ENCODE measurements at regions not wholly inside any gene's neighbourhood (a gene's known extent, or its start where the extent isn't known, plus 50 kb on each side); places are given as distances from the start of the nearest gene placed in this dataset.

GRCh38 chr2:12397854-12398253 lies 318.9 kb upstream of the TRIB2 start:
- peaks cover 4% of the 10 kb centered on the region for H3K27me3 ChIP-seq (replicated peaks; ENCODE audit: control insufficient read depth, insufficient read depth, low read length)
- no peaks in the 10 kb centered on the region for H3K36me3 ChIP-seq (ENCODE audit: control insufficient read depth, insufficient read depth, low read length, severe bottlenecking)
- H3K9me3 ChIP-seq (ENCODE audit: control insufficient read depth, low read length) = peaks cover 5% of the 10 kb centered on the region
- DNase-seq (ENCODE audit: low read depth) = no peak
- no peak overlapping the region for H3K9ac ChIP-seq (ENCODE audit: low read length)
- H3K4me3 ChIP-seq (ENCODE audit: low read length) = no peak overlapping the region
- H3K4me1 ChIP-seq (ENCODE audit: control insufficient read depth, insufficient read depth, low read length) = no peaks in the 10 kb centered on the region

DNA sequence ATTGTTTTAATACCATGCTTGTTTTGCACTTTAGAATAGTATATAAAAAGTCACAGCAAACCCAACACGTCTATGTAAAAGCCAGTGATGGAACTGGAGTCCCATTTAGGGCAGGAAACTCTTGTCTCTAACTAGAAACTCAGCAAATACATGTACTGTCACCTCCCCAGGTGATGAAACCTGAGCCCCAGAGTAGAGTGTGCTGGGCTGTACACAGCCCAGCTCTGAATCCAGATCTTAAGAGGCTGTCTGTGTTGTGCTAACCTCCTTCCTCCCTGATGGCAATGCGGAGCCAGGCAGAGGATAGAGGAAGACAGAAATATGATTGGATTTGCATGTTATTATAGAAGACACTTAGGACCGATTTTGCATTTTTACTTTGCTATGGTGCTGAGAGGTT lies 317.5 kb upstream of the TRIB2 start:
- peaks cover 4% of the 10 kb centered on the region for H3K27me3 ChIP-seq (replicated peaks; ENCODE audit: control insufficient read depth, insufficient read depth, low read length)
- H3K36me3 ChIP-seq (ENCODE audit: control insufficient read depth, insufficient read depth, low read length, severe bottlenecking) = no peaks in the 10 kb centered on the region
- no peak overlapping the region for H3K4me3 ChIP-seq (ENCODE audit: low read length)
- DNase-seq (ENCODE audit: low read depth) = no peak
- no peak overlapping the region for H3K9ac ChIP-seq (ENCODE audit: low read length)
- peaks cover 7% of the 10 kb centered on the region for H3K9me3 ChIP-seq (ENCODE audit: control insufficient read depth, low read length)
- H3K4me1 ChIP-seq (ENCODE audit: control insufficient read depth, insufficient read depth, low read length) = no peaks in the 10 kb centered on the region

- Histone ChIP-seq H3K9me3 (ENCODE audit: control insufficient read depth, low read length) (peaks cover 7% of the 10 kb centered on the region), H3K36me3 (ENCODE audit: control insufficient read depth, insufficient read depth, low read length, severe bottlenecking) (no peaks in the 10 kb centered on the region), H3K9ac (ENCODE audit: low read length) (no peak overlapping the region), H3K4me3 (ENCODE audit: low read length) (no peak overlapping the region), H3K27me3 (replicated peaks; ENCODE audit: control insufficient read depth, insufficient read depth, low read length) (peaks cover 4% of the 10 kb centered on the region), H3K4me1 (ENCODE audit: control insufficient read depth, insufficient read depth, low read length) (no peaks in the 10 kb centered on the region)
- DNase-seq (ENCODE audit: low read depth) = no peak
Observed at GRCh38 chr2:12400543-12400942, 316.2 kb upstream of the TRIB2 start.

- DNase-seq (ENCODE audit: low read depth) = no peak
- Histone ChIP-seq H3K36me3 (ENCODE audit: control insufficient read depth, insufficient read depth, low read length, severe bottlenecking) (no peaks in the 10 kb centered on the region), H3K9me3 (ENCODE audit: control insufficient read depth, low read length) (peaks cover 7% of the 10 kb centered on the region), H3K9ac (ENCODE audit: low read length) (no peak overlapping the region), H3K4me1 (ENCODE audit: control insufficient read depth, insufficient read depth, low read length) (no peaks in the 10 kb centered on the region), H3K27me3 (replicated peaks; ENCODE audit: control insufficient read depth, insufficient read depth, low read length) (no peaks in the 10 kb centered on the region), H3K4me3 (ENCODE audit: low read length) (no peak overlapping the region)
Observed at GRCh38 chr2:12402440-12403139, 314.1 kb upstream of the TRIB2 start.

GRCh38 chr2:12404497-12404896 lies 312.2 kb upstream of the TRIB2 start:
- no peak for DNase-seq (ENCODE audit: low read depth)
- peaks cover 7% of the 10 kb centered on the region for H3K9me3 ChIP-seq (ENCODE audit: control insufficient read depth, low read length)

GRCh38 chr2:12407160-12407559 lies 309.6 kb upstream of the TRIB2 start:
- no peaks in the 10 kb centered on the region for H3K27me3 ChIP-seq (replicated peaks; ENCODE audit: control insufficient read depth, insufficient read depth, low read length)
- no peaks in the 10 kb centered on the region for H3K4me1 ChIP-seq (ENCODE audit: control insufficient read depth, insufficient read depth, low read length)
- no peaks in the 10 kb centered on the region for H3K36me3 ChIP-seq (ENCODE audit: control insufficient read depth, insufficient read depth, low read length, severe bottlenecking)
- no peak for DNase-seq (ENCODE audit: low read depth)
- peaks cover 15% of the 10 kb centered on the region for H3K9me3 ChIP-seq (ENCODE audit: control insufficient read depth, low read length)
- no peak overlapping the region for H3K4me3 ChIP-seq (ENCODE audit: low read length)
- no peak overlapping the region for H3K9ac ChIP-seq (ENCODE audit: low read length)

More at GRCh38 chr2:12404497-12404896, 312.2 kb upstream of the TRIB2 start:
- no peaks in the 10 kb centered on the region for H3K36me3 ChIP-seq (ENCODE audit: control insufficient read depth, insufficient read depth, low read length, severe bottlenecking)
- H3K27me3 ChIP-seq (replicated peaks; ENCODE audit: control insufficient read depth, insufficient read depth, low read length) = no peaks in the 10 kb centered on the region
- H3K9ac ChIP-seq (ENCODE audit: low read length) = no peak overlapping the region
- no peaks in the 10 kb centered on the region for H3K4me1 ChIP-seq (ENCODE audit: control insufficient read depth, insufficient read depth, low read length)
- H3K4me3 ChIP-seq (ENCODE audit: low read length) = no peak overlapping the region

DNA sequence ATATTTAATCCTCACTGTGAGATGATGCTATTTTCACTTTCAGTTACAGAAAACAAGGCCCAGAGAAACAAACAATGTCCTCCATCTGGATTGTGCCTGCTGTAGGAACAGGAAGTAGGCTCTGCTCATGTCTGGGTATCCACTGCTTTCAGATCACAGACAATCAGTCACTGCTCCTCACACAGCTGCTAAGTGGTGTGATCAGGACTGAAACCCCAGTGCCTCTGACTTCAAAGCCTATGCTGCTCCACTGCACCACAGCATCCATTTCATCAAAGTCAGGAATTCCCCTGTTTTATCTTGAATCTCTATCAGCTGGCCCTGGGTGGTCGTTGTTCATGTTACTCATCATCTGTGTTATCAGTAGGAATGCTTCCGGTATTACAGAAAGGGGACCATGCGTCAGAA lies 303.8 kb upstream of the TRIB2 start:
- H3K36me3 ChIP-seq (ENCODE audit: control insufficient read depth, insufficient read depth, low read length, severe bottlenecking) = no peaks in the 10 kb centered on the region
- no peaks in the 10 kb centered on the region for H3K27me3 ChIP-seq (replicated peaks; ENCODE audit: control insufficient read depth, insufficient read depth, low read length)
- no peak for DNase-seq (ENCODE audit: low read depth)
- H3K4me3 ChIP-seq (ENCODE audit: low read length) = no peak overlapping the region
- peaks cover 9% of the 10 kb centered on the region for H3K9me3 ChIP-seq (ENCODE audit: control insufficient read depth, low read length)
- no peak overlapping the region for H3K9ac ChIP-seq (ENCODE audit: low read length)
- H3K4me1 ChIP-seq (ENCODE audit: control insufficient read depth, insufficient read depth, low read length) = peaks cover 6% of the 10 kb centered on the region

GRCh38 chr2:12415536-12415935 lies 301.2 kb upstream of the TRIB2 start:
- DNase-seq (ENCODE audit: low read depth) = no peak
- Histone ChIP-seq H3K27me3 (replicated peaks; ENCODE audit: control insufficient read depth, insufficient read depth, low read length) (no peaks in the 10 kb centered on the region), H3K9ac (ENCODE audit: low read length) (no peak overlapping the region), H3K36me3 (ENCODE audit: control insufficient read depth, insufficient read depth, low read length, severe bottlenecking) (no peaks in the 10 kb centered on the region), H3K4me3 (ENCODE audit: low read length) (no peak overlapping the region), H3K4me1 (ENCODE audit: control insufficient read depth, insufficient read depth, low read length) (peaks cover 6% of the 10 kb centered on the region), H3K9me3 (ENCODE audit: control insufficient read depth, low read length) (peaks cover 9% of the 10 kb centered on the region)

GRCh38 chr2:12416600-12416999 lies 300.1 kb upstream of the TRIB2 start:
- Histone ChIP-seq H3K27me3 (replicated peaks; ENCODE audit: control insufficient read depth, insufficient read depth, low read length) (no peaks in the 10 kb centered on the region), H3K4me1 (ENCODE audit: control insufficient read depth, insufficient read depth, low read length) (peaks cover 6% of the 10 kb centered on the region), H3K9me3 (ENCODE audit: control insufficient read depth, low read length) (peaks cover 3% of the 10 kb centered on the region), H3K4me3 (ENCODE audit: low read length) (no peak overlapping the region), H3K9ac (ENCODE audit: low read length) (no peak overlapping the region), H3K36me3 (ENCODE audit: control insufficient read depth, insufficient read depth, low read length, severe bottlenecking) (no peaks in the 10 kb centered on the region)
- DNase-seq (ENCODE audit: low read depth) = peak; percentile 79

DNA sequence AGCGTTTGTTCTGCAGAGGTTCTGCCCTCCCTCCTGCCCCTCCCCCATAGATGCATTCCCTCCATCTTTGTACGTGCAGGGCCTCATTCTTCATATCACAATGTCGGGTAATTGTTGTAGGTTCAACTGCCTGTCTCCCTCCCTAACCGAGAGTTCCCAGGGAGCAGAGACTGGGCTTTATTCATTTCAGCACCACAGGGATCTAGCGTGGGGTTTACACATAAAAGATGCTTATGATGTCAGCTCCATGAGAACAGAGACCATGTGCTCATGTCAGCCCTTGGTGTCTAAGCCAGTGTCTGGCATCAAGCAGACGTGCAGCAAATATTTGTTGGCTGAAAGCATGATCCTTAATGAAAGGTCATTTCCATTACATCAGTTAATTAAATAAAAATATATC lies 298.9 kb upstream of the TRIB2 start:
- peaks cover 6% of the 10 kb centered on the region for H3K4me1 ChIP-seq (ENCODE audit: control insufficient read depth, insufficient read depth, low read length)
- H3K27me3 ChIP-seq (replicated peaks; ENCODE audit: control insufficient read depth, insufficient read depth, low read length) = no peaks in the 10 kb centered on the region
- H3K9ac ChIP-seq (ENCODE audit: low read length) = no peak overlapping the region
- no peaks in the 10 kb centered on the region for H3K9me3 ChIP-seq (ENCODE audit: control insufficient read depth, low read length)
- DNase-seq (ENCODE audit: low read depth) = no peak
- no peaks in the 10 kb centered on the region for H3K36me3 ChIP-seq (ENCODE audit: control insufficient read depth, insufficient read depth, low read length, severe bottlenecking)
- no peak overlapping the region for H3K4me3 ChIP-seq (ENCODE audit: low read length)

DNA sequence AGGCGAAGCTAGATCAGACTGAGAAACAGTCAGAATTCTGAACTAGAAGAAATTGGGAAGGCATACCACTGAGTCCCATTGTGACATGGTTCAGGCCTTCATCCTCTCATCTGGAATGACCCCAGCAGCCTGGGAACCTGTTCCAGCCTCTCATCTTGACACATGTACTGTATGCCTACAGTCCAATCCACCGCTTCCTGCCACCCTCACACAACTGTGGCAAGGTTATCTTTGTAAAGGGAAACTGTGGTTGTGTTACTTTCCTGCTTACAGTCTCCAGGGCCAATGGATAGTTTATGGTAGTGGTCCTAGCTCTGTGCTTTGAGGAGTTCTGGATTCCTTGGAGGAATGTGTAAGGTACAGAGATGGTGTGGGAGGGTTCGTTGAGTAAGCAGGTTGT lies 296.9 kb upstream of the TRIB2 start:
- Histone ChIP-seq H3K36me3 (ENCODE audit: control insufficient read depth, insufficient read depth, low read length, severe bottlenecking) (no peaks in the 10 kb centered on the region), H3K9ac (ENCODE audit: low read length) (no peak overlapping the region), H3K9me3 (ENCODE audit: control insufficient read depth, low read length) (no peaks in the 10 kb centered on the region), H3K4me3 (ENCODE audit: low read length) (no peak overlapping the region), H3K4me1 (ENCODE audit: control insufficient read depth, insufficient read depth, low read length) (peaks cover 16% of the 10 kb centered on the region), H3K27me3 (replicated peaks; ENCODE audit: control insufficient read depth, insufficient read depth, low read length) (no peaks in the 10 kb centered on the region)
- DNase-seq (ENCODE audit: low read depth) = no peak

- DNase-seq (ENCODE audit: low read depth) = no peak
- Histone ChIP-seq H3K36me3 (ENCODE audit: control insufficient read depth, insufficient read depth, low read length, severe bottlenecking) (no peaks in the 10 kb centered on the region), H3K27me3 (replicated peaks; ENCODE audit: control insufficient read depth, insufficient read depth, low read length) (no peaks in the 10 kb centered on the region), H3K9ac (ENCODE audit: low read length) (no peak overlapping the region), H3K9me3 (ENCODE audit: control insufficient read depth, low read length) (no peaks in the 10 kb centered on the region), H3K4me3 (ENCODE audit: low read length) (no peak overlapping the region), H3K4me1 (ENCODE audit: control insufficient read depth, insufficient read depth, low read length) (peaks cover 17% of the 10 kb centered on the region)
Observed at GRCh38 chr2:12421046-12421445, 295.7 kb upstream of the TRIB2 start.

All from adipocyte (in vitro differentiated cells).